Panc1 (cell line): ENCODE measurements at regions not wholly inside any gene's neighbourhood (a gene's known extent, or its start where the extent isn't known, plus 50 kb on each side); places are given as distances from the start of the nearest gene placed in this dataset.

ENCODE experiments used
- ATAC-seq: fragments of 200-7000 bp; cut with Tn5 transposase; 2 replicates; pipeline ENCODE4 v1.9.1; 2020; ENCODE audit warnings: mild to moderate bottlenecking, moderate library complexity
- BruUV-seq: library from RNA; stranded (reverse); fragments of 400-500 nt; replicated peaks from 2 replicates; lab custom pipeline; 2021; lab: Mats Ljungman, UMichigan
- CTCF ChIA-PET: fragments of 300-600 bp; sonication (Branson Sonifier 250); formaldehyde crosslinking; loops from one replicate; lab custom pipeline; 2022; ENCODE audit warnings: antibody characterized with exemption; lab: Charles Lee
- POLR2A ChIA-PET: fragments of 300-600 bp; sonication (Branson Sonifier 250); formaldehyde crosslinking; loops from one replicate; lab custom pipeline; 2022; ENCODE audit warnings: antibody characterized with exemption; lab: Charles Lee
- DNase-seq: peaks from one replicate; pipeline ENCODE4 v3.0.0-alpha.2; 2010; ENCODE audit warnings: low read depth, low spot score
- H3K27ac ChIP-seq: 2 replicates; pipeline ENCODE4 v1.5.1; 2011; ENCODE audit warnings: mild to moderate bottlenecking, low read length, inconsistent platforms
- H3K27me3 ChIP-seq: fragments of 200-500 bp; sonication (Bioruptor generic); 2 replicates; pipeline ENCODE4 v1.6.0; 2014; ENCODE audit warnings: low read length, inconsistent platforms; ENCODE audit not compliant: control insufficient read depth, insufficient read depth
- H3K36me3 ChIP-seq: fragments of 200-500 bp; sonication (Bioruptor generic); 2 replicates; pipeline ENCODE4 v1.5.1; 2014; ENCODE audit warnings: inconsistent platforms, mild to moderate bottlenecking, low read length, moderate library complexity; ENCODE audit not compliant: control insufficient read depth, insufficient read depth
- H3K4me1 ChIP-seq: 2 replicates; pipeline ENCODE4 v1.5.1; 2011; ENCODE audit warnings: inconsistent platforms, mild to moderate bottlenecking, low read length, moderate library complexity; ENCODE audit not compliant: control insufficient read depth, insufficient read depth
- H3K4me3 ChIP-seq, 2 experiments: 2 replicates each; pipeline ENCODE4 v1.5.1; 2011 to 2012; ENCODE audit warnings: low read depth in 2 of 2, low read length in 2 of 2, mild to moderate bottlenecking in 2 of 2, inconsistent platforms in 1 of 2, moderate library complexity in 1 of 2
- H3K9me3 ChIP-seq: fragments of 200-500 bp; sonication (Bioruptor generic); 2 replicates; pipeline ENCODE4 v1.5.1; 2014; ENCODE audit warnings: low read depth, mild to moderate bottlenecking, inconsistent platforms, low read length, moderate library complexity; ENCODE audit not compliant: control insufficient read depth, insufficient read depth
- POLR2AphosphoS5 ChIP-seq: IDR thresholded peaks from 2 replicates; pipeline ENCODE4 v1.6.1; 2012; ENCODE audit warnings: mild to moderate bottlenecking, low read depth, low read length, moderate library complexity
- SIN3A ChIP-seq: IDR thresholded peaks from 2 replicates; pipeline ENCODE4 v1.6.1; 2012; ENCODE audit warnings: low read depth, mild to moderate bottlenecking, low read length, moderate library complexity, borderline replicate concordance; ENCODE audit not compliant: insufficient read depth
- TCF7L2 ChIP-seq: IDR thresholded peaks from 2 replicates; pipeline ENCODE4 v1.6.1; 2011; ENCODE audit warnings: mild to moderate bottlenecking, low read depth, low read length, inconsistent platforms
- in situ Hi-C: cut with HindIII; loops from 2 replicates; pipeline ENCODE4 v1.10.0; 2016; ENCODE audit warnings: low sequenced_read_pairs, low pct_unique_long_range_greater_than_20kb
- intact Hi-C: fragments of 100-400 bp; cut with micrococcal nuclease; formaldehyde crosslinking; loops from one replicate; pipeline ENCODE4 v1.10.0; 2022; ENCODE audit not compliant: unreplicated experiment
- TF ChIP-seq, protein P1 (sequence below), 2 experiments: IDR thresholded peaks; 2 replicates each; pipeline ENCODE4 v1.6.1; 2011 to 2012; ENCODE audit warnings: low read depth in 2 of 2, control low read depth in 1 of 2, low read length in 1 of 2, mild to moderate bottlenecking in 1 of 2, moderate library complexity in 1 of 2; ENCODE audit not compliant: insufficient read depth in 1 of 2
- TF ChIP-seq, protein P2 (sequence below): fragments of 450-650 bp; IDR thresholded peaks from 2 replicates; pipeline ENCODE4 v1.5.1; 2017; ENCODE audit warnings: mild to moderate bottlenecking

DNA sequence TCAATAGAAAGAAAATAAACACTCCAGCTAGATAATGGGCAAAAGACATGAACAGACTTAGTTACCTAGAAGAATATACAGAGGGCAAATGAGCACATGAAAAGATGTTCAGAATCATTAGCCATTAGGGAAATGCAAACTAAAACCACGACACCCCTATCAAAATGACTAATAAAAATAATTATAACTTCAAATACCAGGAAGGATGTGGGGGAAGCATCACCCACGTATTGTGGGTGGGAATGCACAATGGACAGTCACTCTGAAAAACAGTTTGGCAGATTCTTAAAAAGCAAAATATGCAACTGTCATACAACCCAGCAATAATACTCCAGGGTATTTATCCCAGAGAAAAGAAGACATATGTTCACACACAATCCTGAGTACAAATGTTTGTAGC, 92.6 kb downstream of the DLL1 start:
- ATAC-seq (no peak), DNase-seq (no peak)
- ChIA-PET CTCF (no interaction called here), POLR2A (no interaction called here)
- H3K4me3 ChIP-seq, result no peak overlapping the region
- H3K27ac ChIP-seq, result no peak overlapping the region
- in situ Hi-C loops (no loop called here), intact Hi-C loops (no loop called here)
- no peak for TF ChIP-seq POLR2AphosphoS5
- TF ChIP-seq, protein P1, sequence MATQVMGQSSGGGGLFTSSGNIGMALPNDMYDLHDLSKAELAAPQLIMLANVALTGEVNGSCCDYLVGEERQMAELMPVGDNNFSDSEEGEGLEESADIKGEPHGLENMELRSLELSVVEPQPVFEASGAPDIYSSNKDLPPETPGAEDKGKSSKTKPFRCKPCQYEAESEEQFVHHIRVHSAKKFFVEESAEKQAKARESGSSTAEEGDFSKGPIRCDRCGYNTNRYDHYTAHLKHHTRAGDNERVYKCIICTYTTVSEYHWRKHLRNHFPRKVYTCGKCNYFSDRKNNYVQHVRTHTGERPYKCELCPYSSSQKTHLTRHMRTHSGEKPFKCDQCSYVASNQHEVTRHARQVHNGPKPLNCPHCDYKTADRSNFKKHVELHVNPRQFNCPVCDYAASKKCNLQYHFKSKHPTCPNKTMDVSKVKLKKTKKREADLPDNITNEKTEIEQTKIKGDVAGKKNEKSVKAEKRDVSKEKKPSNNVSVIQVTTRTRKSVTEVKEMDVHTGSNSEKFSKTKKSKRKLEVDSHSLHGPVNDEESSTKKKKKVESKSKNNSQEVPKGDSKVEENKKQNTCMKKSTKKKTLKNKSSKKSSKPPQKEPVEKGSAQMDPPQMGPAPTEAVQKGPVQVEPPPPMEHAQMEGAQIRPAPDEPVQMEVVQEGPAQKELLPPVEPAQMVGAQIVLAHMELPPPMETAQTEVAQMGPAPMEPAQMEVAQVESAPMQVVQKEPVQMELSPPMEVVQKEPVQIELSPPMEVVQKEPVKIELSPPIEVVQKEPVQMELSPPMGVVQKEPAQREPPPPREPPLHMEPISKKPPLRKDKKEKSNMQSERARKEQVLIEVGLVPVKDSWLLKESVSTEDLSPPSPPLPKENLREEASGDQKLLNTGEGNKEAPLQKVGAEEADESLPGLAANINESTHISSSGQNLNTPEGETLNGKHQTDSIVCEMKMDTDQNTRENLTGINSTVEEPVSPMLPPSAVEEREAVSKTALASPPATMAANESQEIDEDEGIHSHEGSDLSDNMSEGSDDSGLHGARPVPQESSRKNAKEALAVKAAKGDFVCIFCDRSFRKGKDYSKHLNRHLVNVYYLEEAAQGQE (IDR thresholded peaks at IDR 0.05; ENCODE audit: insufficient read depth in 1 of 2, low read depth in 2 of 2, low read length in 1 of 2), result no peak
- TF ChIP-seq, protein P2, sequence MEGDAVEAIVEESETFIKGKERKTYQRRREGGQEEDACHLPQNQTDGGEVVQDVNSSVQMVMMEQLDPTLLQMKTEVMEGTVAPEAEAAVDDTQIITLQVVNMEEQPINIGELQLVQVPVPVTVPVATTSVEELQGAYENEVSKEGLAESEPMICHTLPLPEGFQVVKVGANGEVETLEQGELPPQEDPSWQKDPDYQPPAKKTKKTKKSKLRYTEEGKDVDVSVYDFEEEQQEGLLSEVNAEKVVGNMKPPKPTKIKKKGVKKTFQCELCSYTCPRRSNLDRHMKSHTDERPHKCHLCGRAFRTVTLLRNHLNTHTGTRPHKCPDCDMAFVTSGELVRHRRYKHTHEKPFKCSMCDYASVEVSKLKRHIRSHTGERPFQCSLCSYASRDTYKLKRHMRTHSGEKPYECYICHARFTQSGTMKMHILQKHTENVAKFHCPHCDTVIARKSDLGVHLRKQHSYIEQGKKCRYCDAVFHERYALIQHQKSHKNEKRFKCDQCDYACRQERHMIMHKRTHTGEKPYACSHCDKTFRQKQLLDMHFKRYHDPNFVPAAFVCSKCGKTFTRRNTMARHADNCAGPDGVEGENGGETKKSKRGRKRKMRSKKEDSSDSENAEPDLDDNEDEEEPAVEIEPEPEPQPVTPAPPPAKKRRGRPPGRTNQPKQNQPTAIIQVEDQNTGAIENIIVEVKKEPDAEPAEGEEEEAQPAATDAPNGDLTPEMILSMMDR, result no peak
- no peak for TF ChIP-seq SIN3A
- BruUV-seq, result no TSS peak
- no peaks in the 10 kb centered on the region for H3K36me3 ChIP-seq
- peaks cover 3% of the 10 kb centered on the region for H3K27me3 ChIP-seq
- H3K4me1 ChIP-seq, result no peaks in the 10 kb centered on the region
- H3K9me3 ChIP-seq, result peaks cover 18% of the 10 kb centered on the region

GRCh38 chr6:170193326-170193821, 97.5 kb downstream of the DLL1 start:
- CTCF ChIA-PET, result no interaction called here
- in situ Hi-C loops, result no loop called here
- BruUV-seq, result no TSS peak
- no peak overlapping the region for H3K4me3 ChIP-seq
- POLR2A ChIA-PET, result no interaction called here
- intact Hi-C loops, result no loop called here
- ATAC-seq, result no peak
- no peak for DNase-seq
- TF ChIP-seq POLR2AphosphoS5 (no peak), TCF7L2 (no peak), SIN3A (no peak)
- TF ChIP-seq, protein P1 (IDR thresholded peaks at IDR 0.05; ENCODE audit: insufficient read depth in 1 of 2, low read depth in 2 of 2, low read length in 1 of 2), result no peak
- TF ChIP-seq, protein P2, result no peak
- H3K4me1 ChIP-seq, result no peaks in the 10 kb centered on the region
- peaks cover 3% of the 10 kb centered on the region for H3K27me3 ChIP-seq
- no peaks in the 10 kb centered on the region for H3K36me3 ChIP-seq
- peaks cover 18% of the 10 kb centered on the region for H3K9me3 ChIP-seq
- no peak overlapping the region for H3K27ac ChIP-seq
